WTC11 (cell line): ENCODE measurements at regions not wholly inside any gene's neighbourhood (a gene's known extent, or its start where the extent isn't known, plus 50 kb on each side); places are given as distances from the start of the nearest gene placed in this dataset.

Experiments
- ATAC-seq: fragments of 200-7000 bp; cut with Tn5 transposase; 2 replicates; pipeline ENCODE4 v1.10.0; 2021; ENCODE audit warnings: mild to moderate bottlenecking, moderate library complexity
- CTCF ChIA-PET: fragments of 300-600 bp; sonication (Branson Sonifier 250); formaldehyde crosslinking; loops from one replicate; lab custom pipeline; 2021; ENCODE audit warnings: antibody characterized with exemption; lab: Charles Lee
- POLR2A ChIA-PET: fragments of 350-600 bp; sonication (Branson Sonifier 250); formaldehyde crosslinking; loops from one replicate; lab custom pipeline; 2021; ENCODE audit warnings: antibody characterized with exemption; lab: Charles Lee
- DNase-seq: peaks from one replicate; pipeline ENCODE4 v3.0.0; 2021; ENCODE audit warnings: low spot score
- H3K27ac Mint-ChIP-seq: 2 replicates; pipeline ENCODE4 v1.8.0; 2021; ENCODE audit warnings: mixed read lengths
- H3K27me3 Mint-ChIP-seq: 2 replicates; pipeline ENCODE4 v1.8.0; 2021; ENCODE audit warnings: low read depth, mild to moderate bottlenecking, moderate library complexity, mixed read lengths
- H3K36me3 Mint-ChIP-seq: 2 replicates; pipeline ENCODE4 v1.8.0; 2021; ENCODE audit warnings: mixed read lengths
- H3K4me1 Mint-ChIP-seq: 2 replicates; pipeline ENCODE4 v1.8.0; 2022; ENCODE audit warnings: mixed read lengths
- H3K4me3 Mint-ChIP-seq: 2 replicates; pipeline ENCODE4 v1.8.0; 2021; ENCODE audit warnings: mild to moderate bottlenecking, moderate library complexity, mixed read lengths
- H3K9me3 Mint-ChIP-seq: 2 replicates; pipeline ENCODE4 v1.8.0; 2021; ENCODE audit warnings: mixed read lengths
- ESRRA ChIP-seq: sonication (generic); formaldehyde crosslinking; IDR thresholded peaks from 2 replicates; pipeline ENCODE4 v1.8.1; 2022; ENCODE audit warnings: mild to moderate bottlenecking, missing genetic modification reagents, borderline replicate concordance
- ETV6 ChIP-seq: sonication (generic); formaldehyde crosslinking; IDR thresholded peaks from 2 replicates; pipeline ENCODE4 v1.8.1; 2022; ENCODE audit warnings: mild to moderate bottlenecking, missing genetic modification reagents
- FOXK1 ChIP-seq: sonication (generic); formaldehyde crosslinking; IDR thresholded peaks from 2 replicates; pipeline ENCODE4 v1.8.0; 2022; ENCODE audit warnings: mild to moderate bottlenecking, moderate library complexity, missing genetic modification reagents
- GABPB1 ChIP-seq: sonication (generic); formaldehyde crosslinking; IDR thresholded peaks from 2 replicates; pipeline ENCODE4 v1.8.1; 2023; ENCODE audit warnings: mild to moderate bottlenecking, missing genetic modification reagents
- GRHL2 ChIP-seq: fragments of 250-450 bp; sonication (Bioruptor Pico); IDR thresholded peaks from 2 replicates; pipeline ENCODE4 v1.8.0; 2022; ENCODE audit warnings: mild to moderate bottlenecking, moderate library complexity; ENCODE audit not compliant: insufficient replicate concordance, severe bottlenecking
- JAZF1 ChIP-seq: fragments of 250-450 bp; sonication (Bioruptor Pico); IDR thresholded peaks from 2 replicates; pipeline ENCODE4 v1.9.0; 2021; ENCODE audit warnings: moderate library complexity, mild to moderate bottlenecking, inconsistent platforms
- NFE2L1 ChIP-seq: sonication (generic); formaldehyde crosslinking; IDR thresholded peaks from 2 replicates; pipeline ENCODE4 v1.8.1; 2023; ENCODE audit warnings: missing genetic modification reagents
- NFYB ChIP-seq: sonication (generic); formaldehyde crosslinking; conservative IDR thresholded peaks from 2 replicates; pipeline ENCODE4 v1.8.0; 2022; ENCODE audit warnings: low read depth, missing genetic modification reagents
- OVOL2 ChIP-seq: fragments of 250-450 bp; sonication (Bioruptor Pico); IDR thresholded peaks from 2 replicates; pipeline ENCODE4 v1.9.0; 2021; ENCODE audit warnings: mild to moderate bottlenecking, borderline replicate concordance
- PRRX2 ChIP-seq: fragments of 250-450 bp; sonication (Bioruptor Pico); IDR thresholded peaks from 2 replicates; pipeline ENCODE4 v1.8.0; 2021; ENCODE audit warnings: mild to moderate bottlenecking
- RORB ChIP-seq: fragments of 250-450 bp; sonication (Bioruptor Pico); IDR thresholded peaks from 2 replicates; pipeline ENCODE4 v1.9.0; 2021; ENCODE audit warnings: mild to moderate bottlenecking
- SMAD3 ChIP-seq: sonication (generic); formaldehyde crosslinking; IDR thresholded peaks from 2 replicates; pipeline ENCODE4 v1.8.0; 2022; ENCODE audit warnings: missing genetic modification reagents, mild to moderate bottlenecking, borderline replicate concordance
- SMAD4 ChIP-seq: sonication (generic); formaldehyde crosslinking; IDR thresholded peaks from 2 replicates; pipeline ENCODE4 v1.8.0; 2022; ENCODE audit warnings: mild to moderate bottlenecking, missing genetic modification reagents
- SP1 ChIP-seq: sonication (generic); formaldehyde crosslinking; conservative IDR thresholded peaks from 2 replicates; pipeline ENCODE4 v1.8.1; 2022; ENCODE audit warnings: missing genetic modification reagents
- TEAD4 ChIP-seq: sonication (generic); formaldehyde crosslinking; IDR thresholded peaks from 2 replicates; pipeline ENCODE4 v1.8.0; 2022; ENCODE audit warnings: mild to moderate bottlenecking, missing genetic modification reagents
- ZNF317 ChIP-seq: sonication (generic); formaldehyde crosslinking; IDR thresholded peaks from 2 replicates; pipeline ENCODE4 v1.8.1; 2023; ENCODE audit warnings: low read depth, mild to moderate bottlenecking, moderate library complexity, missing genetic modification reagents, borderline replicate concordance
- TF ChIP-seq, protein P1 (sequence below): sonication (generic); formaldehyde crosslinking; IDR thresholded peaks from 2 replicates; pipeline ENCODE4 v1.8.1; 2022; ENCODE audit warnings: low read depth, missing genetic modification reagents, borderline replicate concordance
- TF ChIP-seq, protein P2 (sequence below): sonication (generic); formaldehyde crosslinking; IDR thresholded peaks from 2 replicates; pipeline ENCODE4 v1.8.1; 2022; ENCODE audit warnings: mild to moderate bottlenecking, missing genetic modification reagents, moderate library complexity, borderline replicate concordance
- TF ChIP-seq, protein P3 (sequence below): fragments of 250-450 bp; sonication (Bioruptor Pico); IDR thresholded peaks from 2 replicates; pipeline ENCODE4 v2.1.2; 2022; ENCODE audit warnings: mild to moderate bottlenecking, moderate library complexity
- TF ChIP-seq, protein P4 (sequence below): sonication (generic); formaldehyde crosslinking; IDR thresholded peaks from 2 replicates; pipeline ENCODE4 v1.8.0; 2023; ENCODE audit warnings: missing genetic modification reagents, mild to moderate bottlenecking, borderline replicate concordance
- TF ChIP-seq, protein P5 (sequence below): sonication (generic); formaldehyde crosslinking; IDR thresholded peaks from 2 replicates; pipeline ENCODE4 v1.8.1; 2023; ENCODE audit warnings: mild to moderate bottlenecking, missing genetic modification reagents, moderate library complexity
- TF ChIP-seq, protein P6 (sequence below): sonication (generic); formaldehyde crosslinking; IDR thresholded peaks from 2 replicates; pipeline ENCODE4 v1.8.1; 2023; ENCODE audit warnings: mild to moderate bottlenecking, moderate library complexity, missing genetic modification reagents
- TF ChIP-seq, protein P7 (sequence below): sonication (generic); formaldehyde crosslinking; IDR thresholded peaks from 2 replicates; pipeline ENCODE4 v1.8.0; 2023; ENCODE audit warnings: mild to moderate bottlenecking, missing genetic modification reagents

DNA sequence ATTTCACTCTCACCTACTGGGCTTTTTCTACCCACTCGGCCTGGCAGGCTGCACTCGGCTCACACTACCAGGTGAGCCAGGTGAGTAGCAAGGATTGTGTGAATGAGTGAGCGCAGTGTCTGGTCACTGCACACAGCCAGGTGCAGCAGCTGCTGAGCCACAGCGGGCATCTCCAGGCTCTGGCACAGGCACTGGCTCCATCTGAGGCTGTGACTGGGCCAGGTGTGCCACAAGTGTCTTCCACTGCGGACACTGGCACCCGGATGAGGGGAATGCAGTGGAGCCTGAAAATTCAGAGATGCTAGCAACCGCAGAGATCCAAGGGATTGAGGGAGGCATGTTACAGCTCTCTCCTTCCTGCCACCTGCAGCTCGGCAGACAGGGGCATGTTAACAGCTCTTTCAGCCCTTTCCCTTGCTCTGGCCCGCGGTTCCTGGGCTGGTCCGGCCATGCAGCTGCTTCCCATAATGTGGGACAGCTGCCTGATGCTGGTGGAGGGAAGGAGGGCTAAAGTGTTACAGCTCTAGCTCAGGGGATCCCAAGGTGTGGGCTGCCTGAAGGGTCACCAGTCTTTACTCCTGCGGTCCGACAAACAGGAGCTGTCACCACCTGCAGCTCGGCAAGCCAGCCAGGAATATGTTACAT lies 1038.3 kb downstream of the AMY1C start:
- ChIA-PET POLR2A (no interaction called here), CTCF (no interaction called here)
- DNase-seq = no peak
- Mint-ChIP-seq H3K4me1 (no peaks in the 10 kb centered on the region), H3K27me3 (no peaks in the 10 kb centered on the region; the same call in 1 of the 2 replicates), H3K27ac (no peak overlapping the region), H3K36me3 (no peaks in the 10 kb centered on the region), H3K9me3 (peaks cover 16% of the 10 kb centered on the region), H3K4me3 (no peak overlapping the region)
- ATAC-seq = no peak
- TF ChIP-seq GABPB1 (CRISPR knock-in tag) (no peak), RORB (CRISPR knock-in tag) (no peak), ETV6 (no peak), SMAD3 (no peak), OVOL2 (CRISPR knock-in tag) (no peak), NFYB (CRISPR knock-in tag) (no peak), JAZF1 (CRISPR knock-in tag) (no peak), PRRX2 (CRISPR knock-in tag) (no peak), ESRRA (CRISPR knock-in tag) (no peak), GRHL2 (CRISPR knock-in tag) (no peak), FOXK1 (CRISPR knock-in tag) (no peak), TEAD4 (CRISPR knock-in tag) (no peak)
- TF ChIP-seq, protein P1, sequence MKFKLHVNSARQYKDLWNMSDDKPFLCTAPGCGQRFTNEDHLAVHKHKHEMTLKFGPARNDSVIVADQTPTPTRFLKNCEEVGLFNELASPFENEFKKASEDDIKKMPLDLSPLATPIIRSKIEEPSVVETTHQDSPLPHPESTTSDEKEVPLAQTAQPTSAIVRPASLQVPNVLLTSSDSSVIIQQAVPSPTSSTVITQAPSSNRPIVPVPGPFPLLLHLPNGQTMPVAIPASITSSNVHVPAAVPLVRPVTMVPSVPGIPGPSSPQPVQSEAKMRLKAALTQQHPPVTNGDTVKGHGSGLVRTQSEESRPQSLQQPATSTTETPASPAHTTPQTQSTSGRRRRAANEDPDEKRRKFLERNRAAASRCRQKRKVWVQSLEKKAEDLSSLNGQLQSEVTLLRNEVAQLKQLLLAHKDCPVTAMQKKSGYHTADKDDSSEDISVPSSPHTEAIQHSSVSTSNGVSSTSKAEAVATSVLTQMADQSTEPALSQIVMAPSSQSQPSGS = no peak
- TF ChIP-seq, protein P2, sequence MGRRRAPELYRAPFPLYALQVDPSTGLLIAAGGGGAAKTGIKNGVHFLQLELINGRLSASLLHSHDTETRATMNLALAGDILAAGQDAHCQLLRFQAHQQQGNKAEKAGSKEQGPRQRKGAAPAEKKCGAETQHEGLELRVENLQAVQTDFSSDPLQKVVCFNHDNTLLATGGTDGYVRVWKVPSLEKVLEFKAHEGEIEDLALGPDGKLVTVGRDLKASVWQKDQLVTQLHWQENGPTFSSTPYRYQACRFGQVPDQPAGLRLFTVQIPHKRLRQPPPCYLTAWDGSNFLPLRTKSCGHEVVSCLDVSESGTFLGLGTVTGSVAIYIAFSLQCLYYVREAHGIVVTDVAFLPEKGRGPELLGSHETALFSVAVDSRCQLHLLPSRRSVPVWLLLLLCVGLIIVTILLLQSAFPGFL = no peak
- TF ChIP-seq, protein P3, sequence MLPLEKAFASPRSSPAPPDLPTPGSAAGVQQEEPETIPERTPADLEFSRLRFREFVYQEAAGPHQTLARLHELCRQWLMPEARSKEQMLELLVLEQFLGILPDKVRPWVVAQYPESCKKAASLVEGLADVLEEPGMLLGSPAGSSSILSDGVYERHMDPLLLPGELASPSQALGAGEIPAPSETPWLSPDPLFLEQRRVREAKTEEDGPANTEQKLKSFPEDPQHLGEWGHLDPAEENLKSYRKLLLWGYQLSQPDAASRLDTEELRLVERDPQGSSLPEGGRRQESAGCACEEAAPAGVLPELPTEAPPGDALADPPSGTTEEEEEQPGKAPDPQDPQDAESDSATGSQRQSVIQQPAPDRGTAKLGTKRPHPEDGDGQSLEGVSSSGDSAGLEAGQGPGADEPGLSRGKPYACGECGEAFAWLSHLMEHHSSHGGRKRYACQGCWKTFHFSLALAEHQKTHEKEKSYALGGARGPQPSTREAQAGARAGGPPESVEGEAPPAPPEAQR (CRISPR knock-in tag) = no peak
- TF ChIP-seq, protein P4, sequence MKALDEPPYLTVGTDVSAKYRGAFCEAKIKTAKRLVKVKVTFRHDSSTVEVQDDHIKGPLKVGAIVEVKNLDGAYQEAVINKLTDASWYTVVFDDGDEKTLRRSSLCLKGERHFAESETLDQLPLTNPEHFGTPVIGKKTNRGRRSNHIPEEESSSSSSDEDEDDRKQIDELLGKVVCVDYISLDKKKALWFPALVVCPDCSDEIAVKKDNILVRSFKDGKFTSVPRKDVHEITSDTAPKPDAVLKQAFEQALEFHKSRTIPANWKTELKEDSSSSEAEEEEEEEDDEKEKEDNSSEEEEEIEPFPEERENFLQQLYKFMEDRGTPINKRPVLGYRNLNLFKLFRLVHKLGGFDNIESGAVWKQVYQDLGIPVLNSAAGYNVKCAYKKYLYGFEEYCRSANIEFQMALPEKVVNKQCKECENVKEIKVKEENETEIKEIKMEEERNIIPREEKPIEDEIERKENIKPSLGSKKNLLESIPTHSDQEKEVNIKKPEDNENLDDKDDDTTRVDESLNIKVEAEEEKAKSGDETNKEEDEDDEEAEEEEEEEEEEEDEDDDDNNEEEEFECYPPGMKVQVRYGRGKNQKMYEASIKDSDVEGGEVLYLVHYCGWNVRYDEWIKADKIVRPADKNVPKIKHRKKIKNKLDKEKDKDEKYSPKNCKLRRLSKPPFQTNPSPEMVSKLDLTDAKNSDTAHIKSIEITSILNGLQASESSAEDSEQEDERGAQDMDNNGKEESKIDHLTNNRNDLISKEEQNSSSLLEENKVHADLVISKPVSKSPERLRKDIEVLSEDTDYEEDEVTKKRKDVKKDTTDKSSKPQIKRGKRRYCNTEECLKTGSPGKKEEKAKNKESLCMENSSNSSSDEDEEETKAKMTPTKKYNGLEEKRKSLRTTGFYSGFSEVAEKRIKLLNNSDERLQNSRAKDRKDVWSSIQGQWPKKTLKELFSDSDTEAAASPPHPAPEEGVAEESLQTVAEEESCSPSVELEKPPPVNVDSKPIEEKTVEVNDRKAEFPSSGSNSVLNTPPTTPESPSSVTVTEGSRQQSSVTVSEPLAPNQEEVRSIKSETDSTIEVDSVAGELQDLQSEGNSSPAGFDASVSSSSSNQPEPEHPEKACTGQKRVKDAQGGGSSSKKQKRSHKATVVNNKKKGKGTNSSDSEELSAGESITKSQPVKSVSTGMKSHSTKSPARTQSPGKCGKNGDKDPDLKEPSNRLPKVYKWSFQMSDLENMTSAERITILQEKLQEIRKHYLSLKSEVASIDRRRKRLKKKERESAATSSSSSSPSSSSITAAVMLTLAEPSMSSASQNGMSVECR (CRISPR knock-in tag) = no peak
- TF ChIP-seq, protein P5, sequence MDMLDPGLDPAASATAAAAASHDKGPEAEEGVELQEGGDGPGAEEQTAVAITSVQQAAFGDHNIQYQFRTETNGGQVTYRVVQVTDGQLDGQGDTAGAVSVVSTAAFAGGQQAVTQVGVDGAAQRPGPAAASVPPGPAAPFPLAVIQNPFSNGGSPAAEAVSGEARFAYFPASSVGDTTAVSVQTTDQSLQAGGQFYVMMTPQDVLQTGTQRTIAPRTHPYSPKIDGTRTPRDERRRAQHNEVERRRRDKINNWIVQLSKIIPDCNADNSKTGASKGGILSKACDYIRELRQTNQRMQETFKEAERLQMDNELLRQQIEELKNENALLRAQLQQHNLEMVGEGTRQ = no peak

DNA sequence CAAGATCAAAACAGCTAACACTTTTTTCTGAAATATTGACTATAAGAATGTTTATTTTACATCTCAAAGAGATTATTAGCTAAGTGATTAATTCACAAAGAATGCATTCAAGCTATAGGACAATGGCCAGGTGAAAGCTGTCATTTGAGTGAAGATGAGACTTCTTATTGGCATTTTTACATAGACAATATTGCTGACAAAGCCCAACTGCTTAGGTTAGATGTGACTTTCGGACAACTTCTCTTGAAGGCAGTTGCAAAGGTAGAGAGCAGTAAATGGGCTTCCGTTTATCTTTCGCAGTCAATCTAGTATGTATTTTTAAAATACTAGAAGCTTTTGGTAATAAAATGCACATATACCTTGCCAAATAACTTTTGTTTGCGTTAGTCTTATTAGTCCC lies 1041.3 kb downstream of the AMY1C start:
- DNase-seq (no peak), ATAC-seq (no peak)
- H3K4me1 Mint-ChIP-seq = no peaks in the 10 kb centered on the region
- no peaks in the 10 kb centered on the region; the same call in 1 of the 2 replicates for H3K27me3 Mint-ChIP-seq
- H3K9me3 Mint-ChIP-seq = peaks cover 17% of the 10 kb centered on the region
- no peaks in the 10 kb centered on the region for H3K36me3 Mint-ChIP-seq
- H3K27ac Mint-ChIP-seq = no peak overlapping the region
- CTCF ChIA-PET = no interaction called here
- H3K4me3 Mint-ChIP-seq = no peak overlapping the region
- POLR2A ChIA-PET = no interaction called here
- TF ChIP-seq, protein P6, sequence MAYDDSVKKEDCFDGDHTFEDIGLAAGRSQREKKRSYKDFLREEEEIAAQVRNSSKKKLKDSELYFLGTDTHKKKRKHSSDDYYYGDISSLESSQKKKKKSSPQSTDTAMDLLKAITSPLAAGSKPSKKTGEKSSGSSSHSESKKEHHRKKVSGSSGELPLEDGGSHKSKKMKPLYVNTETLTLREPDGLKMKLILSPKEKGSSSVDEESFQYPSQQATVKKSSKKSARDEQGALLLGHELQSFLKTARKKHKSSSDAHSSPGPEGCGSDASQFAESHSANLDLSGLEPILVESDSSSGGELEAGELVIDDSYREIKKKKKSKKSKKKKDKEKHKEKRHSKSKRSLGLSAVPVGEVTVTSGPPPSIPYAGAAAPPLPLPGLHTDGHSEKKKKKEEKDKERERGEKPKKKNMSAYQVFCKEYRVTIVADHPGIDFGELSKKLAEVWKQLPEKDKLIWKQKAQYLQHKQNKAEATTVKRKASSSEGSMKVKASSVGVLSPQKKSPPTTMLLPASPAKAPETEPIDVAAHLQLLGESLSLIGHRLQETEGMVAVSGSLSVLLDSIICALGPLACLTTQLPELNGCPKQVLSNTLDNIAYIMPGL (CRISPR knock-in tag) = no peak
- TF ChIP-seq, protein P7, sequence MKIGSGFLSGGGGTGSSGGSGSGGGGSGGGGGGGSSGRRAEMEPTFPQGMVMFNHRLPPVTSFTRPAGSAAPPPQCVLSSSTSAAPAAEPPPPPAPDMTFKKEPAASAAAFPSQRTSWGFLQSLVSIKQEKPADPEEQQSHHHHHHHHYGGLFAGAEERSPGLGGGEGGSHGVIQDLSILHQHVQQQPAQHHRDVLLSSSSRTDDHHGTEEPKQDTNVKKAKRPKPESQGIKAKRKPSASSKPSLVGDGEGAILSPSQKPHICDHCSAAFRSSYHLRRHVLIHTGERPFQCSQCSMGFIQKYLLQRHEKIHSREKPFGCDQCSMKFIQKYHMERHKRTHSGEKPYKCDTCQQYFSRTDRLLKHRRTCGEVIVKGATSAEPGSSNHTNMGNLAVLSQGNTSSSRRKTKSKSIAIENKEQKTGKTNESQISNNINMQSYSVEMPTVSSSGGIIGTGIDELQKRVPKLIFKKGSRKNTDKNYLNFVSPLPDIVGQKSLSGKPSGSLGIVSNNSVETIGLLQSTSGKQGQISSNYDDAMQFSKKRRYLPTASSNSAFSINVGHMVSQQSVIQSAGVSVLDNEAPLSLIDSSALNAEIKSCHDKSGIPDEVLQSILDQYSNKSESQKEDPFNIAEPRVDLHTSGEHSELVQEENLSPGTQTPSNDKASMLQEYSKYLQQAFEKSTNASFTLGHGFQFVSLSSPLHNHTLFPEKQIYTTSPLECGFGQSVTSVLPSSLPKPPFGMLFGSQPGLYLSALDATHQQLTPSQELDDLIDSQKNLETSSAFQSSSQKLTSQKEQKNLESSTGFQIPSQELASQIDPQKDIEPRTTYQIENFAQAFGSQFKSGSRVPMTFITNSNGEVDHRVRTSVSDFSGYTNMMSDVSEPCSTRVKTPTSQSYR = no peak
- TF ChIP-seq SP1 (CRISPR knock-in tag) (no peak), SMAD4 (CRISPR knock-in tag) (no peak), PRRX2 (CRISPR knock-in tag) (no peak), ZNF317 (CRISPR knock-in tag) (no peak), NFE2L1 (CRISPR knock-in tag) (no peak)
